IMR-90 (cell line): ENCODE measurements at regions not wholly inside any gene's neighbourhood (a gene's known extent, or its start where the extent isn't known, plus 50 kb on each side); places are given as distances from the start of the nearest gene placed in this dataset.

ENCODE experiments used
- ATAC-seq: fragments of 200-7000 bp; cut with Tn5 transposase; 2 replicates; pipeline ENCODE4 v1.9.1; 2020; ENCODE audit warnings: low read depth, mild to moderate bottlenecking, moderate library complexity
- BruUV-seq: library from RNA; stranded (reverse); fragments of 400-500 nt; replicated peaks from 2 replicates; lab custom pipeline; 2021; lab: Mats Ljungman, UMichigan
- CTCF ChIA-PET: fragments of 300-600 bp; formaldehyde crosslinking; extraction: SDS; loops from one replicate; lab custom pipeline; 2021; ENCODE audit warnings: antibody characterized with exemption; lab: Yijun Ruan, JAX
- POLR2A ChIA-PET: fragments of 300-600 bp; sonication (Branson Sonifier 250); formaldehyde crosslinking; loops from one replicate; lab custom pipeline; 2022; ENCODE audit warnings: antibody characterized with exemption; ENCODE audit not compliant: unreplicated experiment; lab: Charles Lee
- DNase-seq: peaks from one replicate; pipeline ENCODE4 v3.0.0; 2013
- H2AFZ ChIP-seq: replicated peaks from 2 replicates; pipeline ENCODE3; 2013; ENCODE audit warnings: low read length, mild to moderate bottlenecking; ENCODE audit not compliant: poor library complexity
- H2AK5ac ChIP-seq: 2 replicates; pipeline ENCODE4 v1.6.1; 2013; ENCODE audit warnings: low read depth, low read length, inconsistent platforms
- H2AK9ac ChIP-seq: replicated peaks from 2 replicates; pipeline ENCODE3; 2013; ENCODE audit warnings: mild to moderate bottlenecking, low read depth, low read length, moderate library complexity; ENCODE audit not compliant: poor library complexity
- H2BK120ac ChIP-seq: 2 replicates; pipeline ENCODE4 v1.6.1; 2013; ENCODE audit warnings: low read depth, low read length, inconsistent platforms
- H2BK15ac ChIP-seq: 3 replicates; pipeline ENCODE4 v1.6.1; 2013; ENCODE audit warnings: low read depth, low read length, inconsistent platforms
- H2BK20ac ChIP-seq: 2 replicates; pipeline ENCODE4 v1.6.1; 2013; ENCODE audit warnings: low read depth, mild to moderate bottlenecking, inconsistent platforms, low read length, moderate library complexity
- H2BK5ac ChIP-seq: 2 replicates; pipeline ENCODE4 v1.6.1; 2013; ENCODE audit warnings: mild to moderate bottlenecking, low read depth, low read length, inconsistent platforms; ENCODE audit not compliant: poor library complexity, severe bottlenecking
- H3K14ac ChIP-seq: replicated peaks from 2 replicates; pipeline ENCODE4 v1.6.1; 2013; ENCODE audit warnings: low read depth, low read length, inconsistent platforms
- H3K18ac ChIP-seq: 2 replicates; pipeline ENCODE4 v1.6.1; 2013; ENCODE audit warnings: low read depth, low read length, control low read depth
- H3K23ac ChIP-seq: 2 replicates; pipeline ENCODE4 v1.6.1; 2013; ENCODE audit warnings: low read depth, low read length, inconsistent platforms
- H3K27ac ChIP-seq: 2 replicates; pipeline ENCODE4 v1.5.1; 2013; ENCODE audit warnings: mild to moderate bottlenecking, control low read depth, low read length; ENCODE audit not compliant: insufficient read depth
- H3K27me3 ChIP-seq: 2 replicates; pipeline ENCODE4 v1.6.1; 2013; ENCODE audit warnings: low read length; ENCODE audit not compliant: control insufficient read depth, insufficient read depth
- H3K36me3 ChIP-seq: 2 replicates; pipeline ENCODE4 v1.6.1; 2013; ENCODE audit warnings: low read length, mixed read lengths; ENCODE audit not compliant: control insufficient read depth, insufficient read depth
- H3K4ac ChIP-seq: 2 replicates; pipeline ENCODE4 v1.6.1; 2013; ENCODE audit warnings: low read depth, low read length, inconsistent platforms
- H3K4me1 ChIP-seq: 2 replicates; pipeline ENCODE4 v1.6.1; 2013; ENCODE audit warnings: low read length, mixed read lengths; ENCODE audit not compliant: control insufficient read depth, insufficient read depth
- H3K4me2 ChIP-seq: 2 replicates; pipeline ENCODE4 v1.6.1; 2013; ENCODE audit warnings: low read depth, mild to moderate bottlenecking, control low read depth, low read length, moderate library complexity
- H3K4me3 ChIP-seq: 2 replicates; pipeline ENCODE4 v1.5.1; 2013; ENCODE audit warnings: low read depth, mild to moderate bottlenecking, control low read depth, low read length, moderate library complexity; ENCODE audit not compliant: insufficient read depth
- H3K56ac ChIP-seq: 2 replicates; pipeline ENCODE4 v1.6.1; 2013; ENCODE audit warnings: low read length, inconsistent platforms; ENCODE audit not compliant: insufficient read depth; ENCODE audit errors: extremely low read depth
- H3K79me1 ChIP-seq, 2 experiments: 2 replicates each; pipeline ENCODE4 v1.6.1; 2013; ENCODE audit warnings: low read length in 2 of 2, inconsistent platforms in 1 of 2, low read depth in 1 of 2
- H3K9ac ChIP-seq: 2 replicates; pipeline ENCODE4 v1.6.1; 2013; ENCODE audit warnings: low read depth, low read length, control low read depth
- H3K9me1 ChIP-seq: 2 replicates; pipeline ENCODE4 v1.6.1; 2013; ENCODE audit warnings: low read length, inconsistent platforms; ENCODE audit not compliant: insufficient read depth
- H3K9me3 ChIP-seq: 2 replicates; pipeline ENCODE4 v1.6.1; 2013; ENCODE audit warnings: low read length; ENCODE audit not compliant: control insufficient read depth, insufficient read depth
- H4K20me1 ChIP-seq: 2 replicates; pipeline ENCODE4 v1.6.1; 2013; ENCODE audit warnings: low read length, inconsistent platforms; ENCODE audit not compliant: insufficient read depth
- H4K5ac ChIP-seq: 2 replicates; pipeline ENCODE4 v1.6.1; 2013; ENCODE audit warnings: mild to moderate bottlenecking, low read depth, low read length, control low read depth
- H4K8ac ChIP-seq, 2 experiments: 2 replicates each; pipeline ENCODE4 v1.6.1; 2013; ENCODE audit warnings: low read depth in 2 of 2, low read length in 2 of 2, control low read depth in 1 of 2, inconsistent platforms in 1 of 2
- H4K91ac ChIP-seq: 2 replicates; pipeline ENCODE4 v1.6.1; 2013; ENCODE audit warnings: low read depth, low read length, inconsistent platforms; ENCODE audit not compliant: insufficient read depth
- CEBPB ChIP-seq: IDR thresholded peaks from 2 replicates; pipeline ENCODE4 v1.6.1; 2012; ENCODE audit warnings: low read depth, low read length, improper control_type of control experiment
- CHD1 ChIP-seq: IDR thresholded peaks from 2 replicates; pipeline ENCODE4 v1.6.1; 2012; ENCODE audit warnings: low read depth, low read length, improper control_type of control experiment
- FOS ChIP-seq: fragments of 150-350 bp; IDR thresholded peaks from 2 replicates; pipeline ENCODE4 v1.6.1; 2016; ENCODE audit warnings: low read depth, low read length
- SMC3 ChIP-seq: fragments of 150-350 bp; IDR thresholded peaks from 2 replicates; pipeline ENCODE4 v1.6.1; 2016; ENCODE audit warnings: low read depth, mild to moderate bottlenecking, antibody characterized with exemption, low read length, moderate library complexity
- WGBS, 2 experiments: methylation state at CpG; one replicate each; pipeline versions ENCODE4 v1.1.5 to v1.1.7; 2013; ENCODE audit warnings: missing lambda C conversion rate in 2 of 2; ENCODE audit not compliant: insufficient read length in 1 of 2; ENCODE audit errors: extremely low coverage in 2 of 2; 5-methylcytosine and 5-hydroxymethylcytosine counted together
- dilution Hi-C: fragments of 300-500 bp; cut with HindIII; formaldehyde crosslinking; loops from one replicate; pipeline ENCODE4 v1.14.3; 2018; ENCODE audit warnings: low sequenced_read_pairs; ENCODE audit not compliant: unreplicated experiment
- in situ Hi-C: fragments of 300-500 bp; cut with MboI; formaldehyde crosslinking; loops from 3 replicates; pipeline ENCODE4 v1.14.3; 2019; ENCODE audit warnings: low sequenced_read_pairs, inconsistent platforms, mixed read lengths
- intact Hi-C: fragments of 100-400 bp; cut with micrococcal nuclease; formaldehyde crosslinking; loops from 2 replicates; pipeline ENCODE4 v1.10.0; 2022
- TF ChIP-seq, protein P1 (sequence below): conservative IDR thresholded peaks from 2 replicates; pipeline ENCODE4 v1.5.1; 2012; ENCODE audit warnings: mild to moderate bottlenecking, low read depth, low read length, improper control_type of control experiment
- TF ChIP-seq, protein P2 (sequence below): fragments of 150-350 bp; IDR thresholded peaks from 2 replicates; pipeline ENCODE4 v1.6.1; 2017; ENCODE audit warnings: mild to moderate bottlenecking, antibody characterized with exemption, low read length, low read depth

DNA sequence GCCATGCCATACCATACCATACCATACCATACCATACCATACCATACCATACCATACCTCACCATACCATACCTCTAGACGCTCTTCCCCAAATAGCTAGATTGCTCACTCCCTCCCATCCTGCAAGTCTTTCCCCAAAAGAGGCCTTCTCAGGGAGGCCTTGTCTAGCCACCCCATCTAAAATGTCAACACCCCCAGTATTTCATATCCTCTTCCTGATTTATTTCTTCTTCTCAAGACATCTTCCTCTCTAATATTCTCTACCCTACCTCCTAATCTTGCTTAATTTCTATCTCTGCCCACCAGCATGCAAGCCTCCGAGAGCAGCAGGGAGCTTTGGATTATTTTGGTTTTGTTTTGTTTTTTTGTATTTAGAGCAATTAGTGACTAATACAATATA is 225.2 kb upstream of the RREB1 start:
- H3K9me1 ChIP-seq, result no peaks in the 10 kb centered on the region
- in situ Hi-C loops, result no loop called here
- H4K8ac ChIP-seq, result no peak overlapping the region
- ChIA-PET POLR2A (no interaction called here), CTCF (no interaction called here)
- no peak overlapping the region for H2AK9ac ChIP-seq
- ATAC-seq, result no peak
- no peak overlapping the region for H2BK20ac ChIP-seq
- no peak overlapping the region for H3K4ac ChIP-seq
- no peak overlapping the region for H3K23ac ChIP-seq
- H3K18ac ChIP-seq, result no peak overlapping the region
- H2AFZ ChIP-seq, result no peak overlapping the region
- H3K27me3 ChIP-seq, result no peaks in the 10 kb centered on the region
- H2BK15ac ChIP-seq, result no peak overlapping the region
- no peak overlapping the region for H4K91ac ChIP-seq
- H3K9me3 ChIP-seq, result no peaks in the 10 kb centered on the region
- no peak overlapping the region for H3K4me3 ChIP-seq
- no peak overlapping the region for H3K4me2 ChIP-seq
- no peak overlapping the region for H3K27ac ChIP-seq
- H3K14ac ChIP-seq, result no peak overlapping the region
- no peak overlapping the region for H3K56ac ChIP-seq
- 92 to 100% methylated on average over 1 of the region's 2 CpGs for WGBS, 2 experiments
- TF ChIP-seq CHD1, result no peak
- no peak for TF ChIP-seq CEBPB
- TF ChIP-seq FOS, result no peak
- TF ChIP-seq, protein P1, sequence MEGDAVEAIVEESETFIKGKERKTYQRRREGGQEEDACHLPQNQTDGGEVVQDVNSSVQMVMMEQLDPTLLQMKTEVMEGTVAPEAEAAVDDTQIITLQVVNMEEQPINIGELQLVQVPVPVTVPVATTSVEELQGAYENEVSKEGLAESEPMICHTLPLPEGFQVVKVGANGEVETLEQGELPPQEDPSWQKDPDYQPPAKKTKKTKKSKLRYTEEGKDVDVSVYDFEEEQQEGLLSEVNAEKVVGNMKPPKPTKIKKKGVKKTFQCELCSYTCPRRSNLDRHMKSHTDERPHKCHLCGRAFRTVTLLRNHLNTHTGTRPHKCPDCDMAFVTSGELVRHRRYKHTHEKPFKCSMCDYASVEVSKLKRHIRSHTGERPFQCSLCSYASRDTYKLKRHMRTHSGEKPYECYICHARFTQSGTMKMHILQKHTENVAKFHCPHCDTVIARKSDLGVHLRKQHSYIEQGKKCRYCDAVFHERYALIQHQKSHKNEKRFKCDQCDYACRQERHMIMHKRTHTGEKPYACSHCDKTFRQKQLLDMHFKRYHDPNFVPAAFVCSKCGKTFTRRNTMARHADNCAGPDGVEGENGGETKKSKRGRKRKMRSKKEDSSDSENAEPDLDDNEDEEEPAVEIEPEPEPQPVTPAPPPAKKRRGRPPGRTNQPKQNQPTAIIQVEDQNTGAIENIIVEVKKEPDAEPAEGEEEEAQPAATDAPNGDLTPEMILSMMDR, result no peak
- TF ChIP-seq SMC3, result no peak
- TF ChIP-seq, protein P2, sequence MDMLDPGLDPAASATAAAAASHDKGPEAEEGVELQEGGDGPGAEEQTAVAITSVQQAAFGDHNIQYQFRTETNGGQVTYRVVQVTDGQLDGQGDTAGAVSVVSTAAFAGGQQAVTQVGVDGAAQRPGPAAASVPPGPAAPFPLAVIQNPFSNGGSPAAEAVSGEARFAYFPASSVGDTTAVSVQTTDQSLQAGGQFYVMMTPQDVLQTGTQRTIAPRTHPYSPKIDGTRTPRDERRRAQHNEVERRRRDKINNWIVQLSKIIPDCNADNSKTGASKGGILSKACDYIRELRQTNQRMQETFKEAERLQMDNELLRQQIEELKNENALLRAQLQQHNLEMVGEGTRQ, result no peak
- peaks cover 3% of the 10 kb centered on the region; the same call in 1 of the 2 replicates for H3K4me1 ChIP-seq
- no TSS peak for BruUV-seq
- H2AK5ac ChIP-seq, result no peak overlapping the region
- H4K20me1 ChIP-seq, result no peaks in the 10 kb centered on the region
- H3K9ac ChIP-seq, result no peak overlapping the region
- H3K79me1 ChIP-seq, result no peaks in the 10 kb centered on the region
- no peak overlapping the region for H2BK120ac ChIP-seq
- H2BK5ac ChIP-seq, result no peak overlapping the region
- no peak overlapping the region for H4K5ac ChIP-seq
- no peaks in the 10 kb centered on the region for H3K36me3 ChIP-seq
- dilution Hi-C loops, result no loop called here
- intact Hi-C loops, result no loop called here
- no peak for DNase-seq
